ENCODE measurements at regions not wholly inside any gene's neighbourhood (a gene's known extent, or its start where the extent isn't known, plus 50 kb on each side); places are given as distances from the start of the nearest gene placed in this dataset.

DNA sequence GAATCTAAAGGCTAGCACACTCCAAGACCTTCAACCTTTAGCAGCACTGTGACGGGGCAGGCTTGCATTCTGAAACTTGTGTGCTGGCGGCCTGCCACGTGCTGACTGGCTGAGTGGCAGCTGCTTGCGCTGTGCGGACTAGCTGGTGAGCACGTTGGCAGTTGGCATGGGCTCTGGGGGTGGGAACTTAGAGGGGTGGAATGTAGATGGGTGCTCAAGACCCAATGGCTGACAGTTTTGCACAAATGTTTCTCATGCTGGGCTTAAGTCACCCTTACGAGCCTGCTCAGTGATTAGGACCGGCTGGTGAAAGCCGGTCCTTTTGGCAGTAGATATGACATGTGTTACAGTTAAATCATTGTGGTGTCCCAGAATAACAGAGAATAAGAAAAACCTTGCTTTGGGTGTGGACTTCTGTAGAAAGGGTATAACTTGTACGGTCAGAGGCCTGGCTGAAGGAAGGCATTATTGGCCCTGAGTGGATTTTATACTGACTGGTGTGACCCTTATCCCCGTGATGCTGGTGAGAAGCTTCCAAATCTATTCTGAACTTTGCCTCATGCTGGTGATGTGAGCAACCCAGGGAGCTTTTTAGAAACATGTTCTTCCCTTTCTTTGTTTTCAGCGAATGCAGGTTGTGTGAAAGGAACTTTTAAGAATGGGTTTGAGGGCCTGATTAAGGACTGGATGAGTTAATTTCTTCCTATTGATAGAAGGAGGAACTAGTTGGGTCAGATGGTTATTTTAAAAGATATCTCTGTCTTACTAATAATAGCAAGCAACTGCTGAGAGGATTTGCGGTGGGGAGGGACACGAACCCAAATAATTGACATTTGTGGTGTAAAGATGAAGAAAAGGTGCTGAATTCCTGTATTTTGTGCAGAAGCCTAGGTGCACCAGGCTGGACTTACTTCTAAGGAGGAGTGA, 107.4 kb upstream of the SLC4A4 start:
- TF ChIP-seq POLR2AphosphoS5 (IDR thresholded peaks at IDR 0.05): no peak
- TF ChIP-seq, protein P1, sequence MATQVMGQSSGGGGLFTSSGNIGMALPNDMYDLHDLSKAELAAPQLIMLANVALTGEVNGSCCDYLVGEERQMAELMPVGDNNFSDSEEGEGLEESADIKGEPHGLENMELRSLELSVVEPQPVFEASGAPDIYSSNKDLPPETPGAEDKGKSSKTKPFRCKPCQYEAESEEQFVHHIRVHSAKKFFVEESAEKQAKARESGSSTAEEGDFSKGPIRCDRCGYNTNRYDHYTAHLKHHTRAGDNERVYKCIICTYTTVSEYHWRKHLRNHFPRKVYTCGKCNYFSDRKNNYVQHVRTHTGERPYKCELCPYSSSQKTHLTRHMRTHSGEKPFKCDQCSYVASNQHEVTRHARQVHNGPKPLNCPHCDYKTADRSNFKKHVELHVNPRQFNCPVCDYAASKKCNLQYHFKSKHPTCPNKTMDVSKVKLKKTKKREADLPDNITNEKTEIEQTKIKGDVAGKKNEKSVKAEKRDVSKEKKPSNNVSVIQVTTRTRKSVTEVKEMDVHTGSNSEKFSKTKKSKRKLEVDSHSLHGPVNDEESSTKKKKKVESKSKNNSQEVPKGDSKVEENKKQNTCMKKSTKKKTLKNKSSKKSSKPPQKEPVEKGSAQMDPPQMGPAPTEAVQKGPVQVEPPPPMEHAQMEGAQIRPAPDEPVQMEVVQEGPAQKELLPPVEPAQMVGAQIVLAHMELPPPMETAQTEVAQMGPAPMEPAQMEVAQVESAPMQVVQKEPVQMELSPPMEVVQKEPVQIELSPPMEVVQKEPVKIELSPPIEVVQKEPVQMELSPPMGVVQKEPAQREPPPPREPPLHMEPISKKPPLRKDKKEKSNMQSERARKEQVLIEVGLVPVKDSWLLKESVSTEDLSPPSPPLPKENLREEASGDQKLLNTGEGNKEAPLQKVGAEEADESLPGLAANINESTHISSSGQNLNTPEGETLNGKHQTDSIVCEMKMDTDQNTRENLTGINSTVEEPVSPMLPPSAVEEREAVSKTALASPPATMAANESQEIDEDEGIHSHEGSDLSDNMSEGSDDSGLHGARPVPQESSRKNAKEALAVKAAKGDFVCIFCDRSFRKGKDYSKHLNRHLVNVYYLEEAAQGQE (IDR thresholded peaks at IDR 0.05; ENCODE audit: borderline replicate concordance): no peak

Data from neural cell (in vitro differentiated cells).